Tibial nerve (tissue), 4 donors: ENCODE measurements at regions not wholly inside any gene's neighbourhood (a gene's known extent, or its start where the extent isn't known, plus 50 kb on each side); places are given as distances from the start of the nearest gene placed in this dataset.

Experiments used
- CTCF ChIP-seq, 5 experiments: fragments of 200-600 bp in 3 of 5; fragments of 450-650 bp in 2 of 5; sonication (generic) in 3 of 5; IDR thresholded peaks; one replicate each; pipeline ENCODE4 v1.5.1; 2016 to 2019; ENCODE audit warnings: antibody characterized with exemption in 5 of 5, mild to moderate bottlenecking in 3 of 5, moderate library complexity in 2 of 5
- EP300 ChIP-seq, 2 donors: sonication (generic); formaldehyde crosslinking; IDR thresholded peaks; one replicate each; pipeline ENCODE4 v1.6.1; 2017; ENCODE audit warnings: antibody characterized with exemption in 2 of 2, mild to moderate bottlenecking in 1 of 2
- POLR2A ChIP-seq, 2 donors: fragments of 450-650 bp; IDR thresholded peaks; one replicate each; pipeline ENCODE4 v1.6.1; 2017; ENCODE audit warnings: antibody characterized with exemption in 2 of 2, mild to moderate bottlenecking in 2 of 2, moderate library complexity in 2 of 2

- TF ChIP-seq CTCF (IDR thresholded peaks at IDR 0.05) (no peak), POLR2A (IDR thresholded peaks at IDR 0.05) (no peak), EP300 (IDR thresholded peaks at IDR 0.05) (no peak)
Observed at GRCh38 chr2:54041135-54041534, 70.3 kb upstream of the PSME4 start.
